ENCODE measurements at regions not wholly inside any gene's neighbourhood (a gene's known extent, or its start where the extent isn't known, plus 50 kb on each side); places are given as distances from the start of the nearest gene placed in this dataset.

DNA sequence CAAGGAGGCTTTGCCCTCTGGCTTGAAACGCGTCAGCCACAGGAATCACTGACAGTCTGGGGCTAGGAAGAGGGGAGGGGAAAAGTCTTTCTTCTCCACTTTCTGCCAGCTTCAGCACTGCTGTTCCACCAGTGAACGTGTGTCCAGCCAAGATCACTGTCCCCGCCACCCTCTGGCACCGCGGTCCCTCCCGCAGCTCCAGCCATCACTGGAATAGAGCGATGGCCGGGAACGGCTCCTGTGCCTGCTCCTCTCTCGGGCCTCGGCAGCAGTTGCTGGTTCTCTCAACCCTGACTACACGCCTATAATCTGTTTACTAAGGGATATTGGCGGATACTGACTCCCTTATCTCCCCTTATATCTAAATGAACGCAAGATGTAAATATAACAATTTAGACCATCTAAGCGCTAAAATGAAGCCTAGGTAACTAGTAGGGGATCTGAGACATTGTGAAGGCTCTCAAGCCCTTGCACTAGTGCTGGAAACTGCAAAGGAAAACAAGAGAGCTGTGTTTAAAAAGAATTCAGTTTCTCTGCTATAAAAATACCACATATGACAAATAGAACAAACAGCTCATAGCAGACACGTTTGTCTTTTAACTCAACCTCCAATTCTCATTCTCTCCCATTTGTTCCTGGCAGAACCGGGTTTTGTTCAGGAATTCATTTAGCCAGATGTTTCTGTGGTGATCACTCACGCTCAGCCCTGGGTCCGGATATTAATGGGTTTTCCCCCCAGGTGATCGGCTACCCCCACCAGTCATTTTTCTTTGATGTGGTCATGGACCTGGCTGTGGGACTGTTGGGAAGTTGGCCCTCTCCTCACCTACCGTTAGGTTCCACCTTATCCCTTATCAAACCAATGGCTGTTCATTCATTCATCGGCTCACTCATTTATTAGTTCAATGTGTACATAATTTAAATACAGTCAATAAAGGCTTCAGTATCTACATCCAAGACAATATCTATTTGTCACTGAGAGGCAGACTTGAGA lies 149.8 kb downstream of the MED10 start:
- DNase-seq (ENCODE audit: low read depth): no peak
- no peak overlapping the region for H3K4me3 ChIP-seq (ENCODE audit: low read depth, low read length)
- no peak for TF ChIP-seq CTCF (IDR thresholded peaks at IDR 0.05; ENCODE audit: control insufficient read depth, extremely low read depth, insufficient read depth)

DNA sequence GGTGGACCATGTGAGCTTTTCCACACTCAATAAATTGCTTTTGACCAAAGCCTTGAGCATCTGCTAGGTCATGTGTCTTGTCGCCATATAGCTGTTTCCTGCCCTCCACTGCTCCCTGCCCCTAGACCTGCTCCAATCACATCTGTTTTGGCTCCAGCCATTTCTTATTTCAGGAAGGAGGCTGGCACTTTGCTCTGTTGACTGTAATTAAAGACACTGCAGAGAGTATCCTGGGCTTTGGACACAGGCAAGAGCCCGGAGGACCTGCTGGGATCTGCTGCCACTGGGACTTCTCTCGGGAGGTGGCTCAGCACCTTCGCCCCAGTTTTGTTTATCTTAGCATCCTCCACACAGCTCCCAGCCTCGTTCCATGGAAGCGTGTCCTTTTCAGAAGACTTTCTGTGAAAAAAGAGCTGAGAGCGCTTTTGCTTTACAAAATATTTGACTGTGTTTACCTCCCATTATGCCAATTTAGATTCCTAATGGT lies 153.2 kb downstream of the MED10 start:
- H3K4me3 ChIP-seq (ENCODE audit: low read depth, low read length): no peak overlapping the region
- no peak for TF ChIP-seq CTCF (IDR thresholded peaks at IDR 0.05; ENCODE audit: control insufficient read depth, extremely low read depth, insufficient read depth)
- DNase-seq (ENCODE audit: low read depth): no peak

DNA sequence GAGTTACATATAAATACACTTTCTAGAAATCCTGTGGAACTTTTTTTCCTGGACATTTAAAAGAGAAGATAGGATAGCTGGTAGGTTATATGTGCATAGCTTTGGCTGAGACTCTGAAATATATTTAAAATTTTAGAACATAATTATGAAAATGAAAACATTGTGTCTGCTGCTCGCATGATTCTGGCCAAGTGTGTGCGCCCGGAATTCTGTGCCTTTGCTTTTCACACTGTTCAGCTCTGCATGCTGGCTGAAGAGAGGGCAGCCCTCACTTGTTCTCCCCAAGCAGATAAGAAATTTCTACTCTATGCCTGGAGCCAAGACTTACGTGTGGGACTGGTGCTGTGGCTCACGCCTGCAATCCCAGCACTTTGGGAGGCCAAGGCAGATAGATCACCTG lies 153.9 kb downstream of the MED10 start:
- no peak overlapping the region for H3K4me3 ChIP-seq (ENCODE audit: low read depth, low read length)
- DNase-seq (ENCODE audit: low read depth): no peak
- TF ChIP-seq CTCF (IDR thresholded peaks at IDR 0.05; ENCODE audit: control insufficient read depth, extremely low read depth, insufficient read depth): no peak

- TF ChIP-seq CTCF (IDR thresholded peaks at IDR 0.05; ENCODE audit: control insufficient read depth, extremely low read depth, insufficient read depth): no peak
Measured at GRCh38 chr5:6222899-6223298, 155.4 kb downstream of the MED10 start.

GRCh38 chr5:6222121-6222520 lies 156.2 kb downstream of the MED10 start:
- TF ChIP-seq CTCF (IDR thresholded peaks at IDR 0.05; ENCODE audit: control insufficient read depth, extremely low read depth, insufficient read depth): no peak
- no peak for DNase-seq (ENCODE audit: low read depth)
- no peak overlapping the region for H3K4me3 ChIP-seq (ENCODE audit: low read depth, low read length)

More at GRCh38 chr5:6222899-6223298, 155.4 kb downstream of the MED10 start:
- H3K4me3 ChIP-seq (ENCODE audit: low read depth, low read length): no peak overlapping the region
- no peak for DNase-seq (ENCODE audit: low read depth)

DNA sequence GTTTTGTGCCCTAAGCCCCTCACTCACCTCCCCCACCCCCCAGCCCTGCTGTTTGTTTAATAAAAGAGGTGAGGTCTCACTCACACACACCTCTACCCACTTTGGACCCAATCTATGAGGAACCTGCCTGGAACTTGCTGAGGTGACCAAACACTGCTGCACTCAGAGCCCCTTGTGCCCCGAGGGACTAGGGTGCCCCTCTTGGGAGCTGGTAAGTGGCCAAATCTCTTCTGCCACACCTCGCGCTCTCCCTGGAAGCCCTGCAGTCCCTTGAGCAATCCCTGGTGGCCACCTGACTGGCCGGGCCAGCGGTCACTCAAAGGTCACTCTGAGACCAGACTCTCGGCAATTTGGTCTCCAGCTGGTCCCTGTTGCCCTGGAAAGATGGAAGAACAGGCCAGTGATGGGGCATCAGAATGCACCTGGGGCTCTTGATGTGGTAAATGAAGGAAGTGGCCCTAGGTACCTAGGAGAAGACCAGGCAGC lies 157.2 kb downstream of the MED10 start:
- H3K4me3 ChIP-seq (ENCODE audit: low read depth, low read length): no peak overlapping the region
- DNase-seq (ENCODE audit: low read depth): no peak
- TF ChIP-seq CTCF (IDR thresholded peaks at IDR 0.05; ENCODE audit: control insufficient read depth, extremely low read depth, insufficient read depth): no peak
